ENCODE measurements at regions not wholly inside any gene's neighbourhood (a gene's known extent, or its start where the extent isn't known, plus 50 kb on each side); places are given as distances from the start of the nearest gene placed in this dataset.

GRCh38 chr9:748861-749497, 92.5 kb upstream of the DMRT1 start (continued):
- TF ChIP-seq, protein P1, sequence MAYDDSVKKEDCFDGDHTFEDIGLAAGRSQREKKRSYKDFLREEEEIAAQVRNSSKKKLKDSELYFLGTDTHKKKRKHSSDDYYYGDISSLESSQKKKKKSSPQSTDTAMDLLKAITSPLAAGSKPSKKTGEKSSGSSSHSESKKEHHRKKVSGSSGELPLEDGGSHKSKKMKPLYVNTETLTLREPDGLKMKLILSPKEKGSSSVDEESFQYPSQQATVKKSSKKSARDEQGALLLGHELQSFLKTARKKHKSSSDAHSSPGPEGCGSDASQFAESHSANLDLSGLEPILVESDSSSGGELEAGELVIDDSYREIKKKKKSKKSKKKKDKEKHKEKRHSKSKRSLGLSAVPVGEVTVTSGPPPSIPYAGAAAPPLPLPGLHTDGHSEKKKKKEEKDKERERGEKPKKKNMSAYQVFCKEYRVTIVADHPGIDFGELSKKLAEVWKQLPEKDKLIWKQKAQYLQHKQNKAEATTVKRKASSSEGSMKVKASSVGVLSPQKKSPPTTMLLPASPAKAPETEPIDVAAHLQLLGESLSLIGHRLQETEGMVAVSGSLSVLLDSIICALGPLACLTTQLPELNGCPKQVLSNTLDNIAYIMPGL (CRISPR knock-in tag; IDR thresholded peaks at IDR 0.05; ENCODE audit: borderline replicate concordance in 1 of 2, low read depth in 1 of 2): no peak
- no peak for TF ChIP-seq ZSCAN31 (CRISPR knock-in tag; IDR thresholded peaks at IDR 0.05; ENCODE audit: low read depth)
- TF ChIP-seq RBM22 (optimal IDR thresholded peaks at IDR 0.05; ENCODE audit: low read length): peak; percentile 58
- TF ChIP-seq TERF1 (CRISPR knock-in tag; IDR thresholded peaks at IDR 0.05): no peak
- no peak for TF ChIP-seq ZNF468 (CRISPR knock-in tag; IDR thresholded peaks at IDR 0.05)
- no peak for TF ChIP-seq CREBL2 (CRISPR knock-in tag; IDR thresholded peaks at IDR 0.05; ENCODE audit: borderline replicate concordance)
- no peak for TF ChIP-seq ZNF780A (CRISPR knock-in tag; IDR thresholded peaks at IDR 0.05)
- peak; percentile 54; the same call in 1 of the 2 replicates for TF ChIP-seq POLR2G (IDR thresholded peaks at IDR 0.05; ENCODE audit: low read depth, low read length)
- TF ChIP-seq ZNF264 (CRISPR knock-in tag; IDR thresholded peaks at IDR 0.05): no peak
- TF ChIP-seq TAF1 (CRISPR knock-in tag; IDR thresholded peaks at IDR 0.05): no peak
- no peak for TF ChIP-seq ZSCAN20 (CRISPR knock-in tag; IDR thresholded peaks at IDR 0.05; ENCODE audit: borderline replicate concordance)
- TF ChIP-seq AGO2 (optimal IDR thresholded peaks at IDR 0.05; ENCODE audit: low read depth, low read length): peak; percentile 41
- TF ChIP-seq ZNF337 (CRISPR knock-in tag; IDR thresholded peaks at IDR 0.05; ENCODE audit: borderline replicate concordance, low read depth): no peak
- no peak for TF ChIP-seq ZFYVE20 (CRISPR knock-in tag; IDR thresholded peaks at IDR 0.05; ENCODE audit: borderline replicate concordance, low read depth)
- no peak for TF ChIP-seq ZFP62 (CRISPR knock-in tag; IDR thresholded peaks at IDR 0.05)

Data from HepG2 (cell line).